OCI-LY1 (cell line): ENCODE measurements at regions not wholly inside any gene's neighbourhood (a gene's known extent, or its start where the extent isn't known, plus 50 kb on each side); places are given as distances from the start of the nearest gene placed in this dataset.

Experiments
- H2AFZ ChIP-seq: fragments of 200-600 bp; sonication (generic), shearing (Covaris generic); 2 replicates; pipeline ENCODE4 v1.6.0; 2014; ENCODE audit warnings: antibody characterized with exemption, mild to moderate bottlenecking, low read length
- H3F3A ChIP-seq: fragments of 200-600 bp; sonication (generic), shearing (Covaris generic); 2 replicates; pipeline ENCODE4 v1.6.0; 2014; ENCODE audit warnings: mild to moderate bottlenecking, antibody characterized with exemption, low read length, moderate library complexity; ENCODE audit not compliant: insufficient read depth
- H3K27ac ChIP-seq: fragments of 200-600 bp; sonication (generic); 2 replicates; pipeline ENCODE4 v1.5.1; 2014; ENCODE audit warnings: low read length, mixed run types, mild to moderate bottlenecking, low read depth; ENCODE audit not compliant: poor library complexity, severe bottlenecking
- H3K27me3 ChIP-seq: fragments of 200-600 bp; sonication (generic); 2 replicates; pipeline ENCODE4 v1.6.0; 2014; ENCODE audit warnings: antibody characterized with exemption, mild to moderate bottlenecking, low read length, moderate library complexity; ENCODE audit not compliant: insufficient read depth
- H3K36me3 ChIP-seq: fragments of 200-600 bp; sonication (generic); 2 replicates; pipeline ENCODE4 v1.6.1; 2014; ENCODE audit warnings: mild to moderate bottlenecking, antibody characterized with exemption, low read length, moderate library complexity, mixed read lengths; ENCODE audit not compliant: insufficient read depth
- H3K4me1 ChIP-seq: fragments of 200-600 bp; sonication (generic); 2 replicates; pipeline ENCODE4 v1.5.1; 2014; ENCODE audit warnings: mild to moderate bottlenecking, low read length, moderate library complexity; ENCODE audit not compliant: insufficient read depth, severe bottlenecking
- H3K4me2 ChIP-seq: fragments of 200-600 bp; sonication (generic), shearing (Covaris generic); 2 replicates; pipeline ENCODE4 v1.6.1; 2014; ENCODE audit warnings: low read length
- H3K4me3 ChIP-seq: fragments of 200-600 bp; sonication (generic); 2 replicates; pipeline ENCODE4 v1.5.1; 2014; ENCODE audit warnings: low read length, low read depth, mild to moderate bottlenecking, mixed read lengths; ENCODE audit not compliant: poor library complexity, severe bottlenecking
- H3K79me2 ChIP-seq: fragments of 200-600 bp; shearing (Covaris generic); 2 replicates; pipeline ENCODE4 v1.6.1; 2016; ENCODE audit warnings: mixed run types, low read length, mixed read lengths; ENCODE audit not compliant: insufficient read depth
- H3K9ac ChIP-seq: fragments of 200-600 bp; sonication (generic), shearing (Covaris generic); 2 replicates; pipeline ENCODE4 v1.6.1; 2014; ENCODE audit warnings: mild to moderate bottlenecking, low read length, mixed read lengths
- H3K9me2 ChIP-seq: fragments of 200-600 bp; sonication (generic), shearing (Covaris generic); 2 replicates; pipeline ENCODE4 v1.6.1; 2014; ENCODE audit warnings: low read depth, mild to moderate bottlenecking, low read length, mixed read lengths
- H3K9me3 ChIP-seq: fragments of 200-600 bp; shearing (Covaris generic); 2 replicates; pipeline ENCODE4 v1.6.1; 2014; ENCODE audit warnings: low read length, mixed read lengths
- H4K20me1 ChIP-seq: fragments of 200-600 bp; sonication (generic), shearing (Covaris generic); 2 replicates; pipeline ENCODE4 v1.6.0; 2016; ENCODE audit warnings: mild to moderate bottlenecking, low read length; ENCODE audit not compliant: insufficient read depth
- CTCF ChIP-seq: fragments of 200-600 bp; sonication (generic), shearing (Covaris generic); IDR thresholded peaks from 2 replicates; pipeline ENCODE4 v1.5.1; 2017; ENCODE audit warnings: mild to moderate bottlenecking, antibody characterized with exemption, low read length, moderate library complexity, mixed read lengths
- EZH2 ChIP-seq: fragments of 200-600 bp; sonication (generic), shearing (Covaris generic); IDR thresholded peaks from 2 replicates; pipeline ENCODE4 v1.8.0; 2017; ENCODE audit warnings: borderline replicate concordance, mixed run types, mild to moderate bottlenecking, antibody characterized with exemption, low read length, moderate library complexity, mixed read lengths

- Histone ChIP-seq H3K9me3 (no peaks in the 10 kb centered on the region), H3F3A (no peaks in the 10 kb centered on the region), H2AFZ (no peak overlapping the region), H3K27ac (no peak overlapping the region), H3K27me3 (peaks cover 4% of the 10 kb centered on the region; the same call in 1 of the 2 replicates), H3K36me3 (no peaks in the 10 kb centered on the region), H3K79me2 (no peaks in the 10 kb centered on the region), H3K9me2 (no peaks in the 10 kb centered on the region), H4K20me1 (no peaks in the 10 kb centered on the region), H3K9ac (no peak overlapping the region), H3K4me3 (no peak overlapping the region), H3K4me1 (no peaks in the 10 kb centered on the region), H3K4me2 (no peak overlapping the region)
- no peak for TF ChIP-seq CTCF
- no peak for TF ChIP-seq EZH2
These were observed 475.4 kb downstream of the PTPRU start for GRCh38 chr1:29711582-29712283.

GRCh38 chr1:29709704-29710280 lies 473.5 kb downstream of the PTPRU start:
- no peak overlapping the region for H3K4me2 ChIP-seq
- H3K9me3 ChIP-seq = no peaks in the 10 kb centered on the region
- no peaks in the 10 kb centered on the region for H3K36me3 ChIP-seq
- peaks cover 4% of the 10 kb centered on the region; the same call in 1 of the 2 replicates for H3K27me3 ChIP-seq
- no peak overlapping the region for H3K4me3 ChIP-seq
- H3K79me2 ChIP-seq = no peaks in the 10 kb centered on the region
- no peak for TF ChIP-seq EZH2
- no peak for TF ChIP-seq CTCF
- H3K4me1 ChIP-seq = no peaks in the 10 kb centered on the region
- H3K9me2 ChIP-seq = no peaks in the 10 kb centered on the region
- H3F3A ChIP-seq = no peaks in the 10 kb centered on the region
- no peak overlapping the region for H2AFZ ChIP-seq
- H3K9ac ChIP-seq = no peak overlapping the region
- H4K20me1 ChIP-seq = no peaks in the 10 kb centered on the region
- no peak overlapping the region for H3K27ac ChIP-seq

GRCh38 chr1:29708796-29709703 lies 472.7 kb downstream of the PTPRU start:
- Histone ChIP-seq H2AFZ (no peak overlapping the region), H3F3A (no peaks in the 10 kb centered on the region), H3K4me1 (no peaks in the 10 kb centered on the region), H4K20me1 (no peaks in the 10 kb centered on the region), H3K27ac (no peak overlapping the region), H3K4me2 (no peak overlapping the region), H3K27me3 (0 out of 2 replicates have a peak, but pooled peaks cover 4% of the 10 kb centered on the region), H3K79me2 (no peaks in the 10 kb centered on the region), H3K9me2 (no peaks in the 10 kb centered on the region), H3K9ac (no peak overlapping the region), H3K36me3 (no peaks in the 10 kb centered on the region), H3K4me3 (no peak overlapping the region), H3K9me3 (no peaks in the 10 kb centered on the region)
- TF ChIP-seq EZH2 = no peak
- TF ChIP-seq CTCF = no peak
